ENCODE measurements at regions not wholly inside any gene's neighbourhood (a gene's known extent, or its start where the extent isn't known, plus 50 kb on each side); places are given as distances from the start of the nearest gene placed in this dataset.

DNA sequence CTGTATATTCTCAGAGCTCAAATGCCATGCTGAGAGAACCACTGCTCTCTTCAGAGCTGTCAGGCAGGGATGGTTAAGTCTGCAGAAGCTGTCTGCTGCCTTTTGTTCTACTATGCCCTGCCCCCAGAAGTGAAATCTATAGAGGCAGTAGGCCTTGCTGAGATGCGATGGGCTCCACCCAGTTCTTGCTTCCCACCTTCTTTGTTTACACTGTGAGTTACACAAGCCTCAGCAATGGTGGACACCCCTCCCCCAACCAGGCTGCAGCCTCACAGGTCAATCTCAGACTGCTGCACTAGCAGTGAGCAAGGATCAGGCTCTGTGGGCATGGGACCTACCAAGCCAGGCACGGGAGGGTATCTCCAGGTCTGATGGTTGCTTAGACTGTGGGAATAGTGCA, 271.6 kb downstream of the CENPC start:
- TF ChIP-seq, protein P1, sequence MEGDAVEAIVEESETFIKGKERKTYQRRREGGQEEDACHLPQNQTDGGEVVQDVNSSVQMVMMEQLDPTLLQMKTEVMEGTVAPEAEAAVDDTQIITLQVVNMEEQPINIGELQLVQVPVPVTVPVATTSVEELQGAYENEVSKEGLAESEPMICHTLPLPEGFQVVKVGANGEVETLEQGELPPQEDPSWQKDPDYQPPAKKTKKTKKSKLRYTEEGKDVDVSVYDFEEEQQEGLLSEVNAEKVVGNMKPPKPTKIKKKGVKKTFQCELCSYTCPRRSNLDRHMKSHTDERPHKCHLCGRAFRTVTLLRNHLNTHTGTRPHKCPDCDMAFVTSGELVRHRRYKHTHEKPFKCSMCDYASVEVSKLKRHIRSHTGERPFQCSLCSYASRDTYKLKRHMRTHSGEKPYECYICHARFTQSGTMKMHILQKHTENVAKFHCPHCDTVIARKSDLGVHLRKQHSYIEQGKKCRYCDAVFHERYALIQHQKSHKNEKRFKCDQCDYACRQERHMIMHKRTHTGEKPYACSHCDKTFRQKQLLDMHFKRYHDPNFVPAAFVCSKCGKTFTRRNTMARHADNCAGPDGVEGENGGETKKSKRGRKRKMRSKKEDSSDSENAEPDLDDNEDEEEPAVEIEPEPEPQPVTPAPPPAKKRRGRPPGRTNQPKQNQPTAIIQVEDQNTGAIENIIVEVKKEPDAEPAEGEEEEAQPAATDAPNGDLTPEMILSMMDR (IDR thresholded peaks at IDR 0.05; ENCODE audit: insufficient read depth, low read length) = no peak
- no peak for DNase-seq (ENCODE audit: low read depth)
- H3K4me3 ChIP-seq (ENCODE audit: low read depth, low read length) = no peak overlapping the region

- no peak for DNase-seq (ENCODE audit: low read depth)
Observed at GRCh38 chr4:67261971-67262370, 283.3 kb downstream of the CENPC start.

DNA sequence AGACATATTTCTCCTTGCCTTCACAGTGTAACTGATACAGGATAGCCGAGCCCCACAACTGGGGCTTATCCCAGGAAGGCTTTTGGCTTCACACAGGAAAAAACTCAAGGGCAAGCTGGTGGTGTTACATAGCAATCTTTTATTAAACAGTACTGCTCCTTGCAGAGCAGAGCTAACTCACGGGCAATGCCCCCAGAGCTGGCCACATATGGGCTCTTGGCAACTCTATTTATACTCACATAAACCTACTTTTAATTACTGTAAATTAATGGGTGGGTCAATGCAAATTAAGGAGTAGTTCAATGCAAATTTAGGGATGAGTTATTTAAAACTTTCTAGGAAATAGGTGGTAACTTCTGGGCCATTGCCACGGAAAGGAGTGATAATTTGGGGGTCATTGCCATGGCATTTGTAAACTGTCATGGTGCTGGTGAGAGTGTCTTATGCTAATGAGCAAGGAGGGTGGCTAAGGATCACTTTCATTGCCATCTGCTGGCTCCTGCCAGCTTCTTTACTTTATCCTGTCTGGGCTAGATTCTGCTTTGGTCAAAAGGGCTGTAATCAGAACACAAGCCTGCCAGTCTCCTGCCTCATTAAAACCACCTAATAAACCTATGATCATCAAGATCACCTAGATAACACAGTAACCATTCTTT, 288.8 kb downstream of the CENPC start:
- no peak overlapping the region for H3K4me3 ChIP-seq (ENCODE audit: low read depth, low read length)
- TF ChIP-seq, protein P1 (IDR thresholded peaks at IDR 0.05; ENCODE audit: insufficient read depth, low read length) = no peak
- no peak for DNase-seq (ENCODE audit: low read depth)

More at GRCh38 chr4:67261971-67262370, 283.3 kb downstream of the CENPC start:
- TF ChIP-seq, protein P1 (IDR thresholded peaks at IDR 0.05; ENCODE audit: insufficient read depth, low read length) = no peak
- H3K4me3 ChIP-seq (ENCODE audit: low read depth, low read length) = no peak overlapping the region

- H3K4me3 ChIP-seq (ENCODE audit: low read depth, low read length) = no peak overlapping the region
- no peak for DNase-seq (ENCODE audit: low read depth)
- TF ChIP-seq, protein P1 (IDR thresholded peaks at IDR 0.05; ENCODE audit: insufficient read depth, low read length) = no peak
Observed at GRCh38 chr4:67250131-67250896, 295.0 kb downstream of the CENPC start.

- DNase-seq (ENCODE audit: low read depth) = no peak
- TF ChIP-seq, protein P1 (IDR thresholded peaks at IDR 0.05; ENCODE audit: insufficient read depth, low read length) = no peak
- H3K4me3 ChIP-seq (ENCODE audit: low read depth, low read length) = no peak overlapping the region
Observed at GRCh38 chr4:67236788-67237187, 308.5 kb downstream of the CENPC start.

GRCh38 chr4:67236318-67236717, 309.0 kb downstream of the CENPC start:
- H3K4me3 ChIP-seq (ENCODE audit: low read depth, low read length) = no peak overlapping the region
- TF ChIP-seq, protein P1 (IDR thresholded peaks at IDR 0.05; ENCODE audit: insufficient read depth, low read length) = no peak
- no peak for DNase-seq (ENCODE audit: low read depth)

Data from fibroblast of the aortic adventitia (primary cell).